Neural cell (in vitro differentiated cells): ENCODE measurements at regions not wholly inside any gene's neighbourhood (a gene's known extent, or its start where the extent isn't known, plus 50 kb on each side); places are given as distances from the start of the nearest gene placed in this dataset.

Source experiments
- TF ChIP-seq, protein P1 (sequence below): fragments of 450-650 bp; IDR thresholded peaks from 2 replicates; pipeline ENCODE4 v1.5.1; 2014; ENCODE audit warnings: antibody characterized with exemption, mild to moderate bottlenecking, moderate library complexity; ENCODE audit not compliant: poor library complexity, severe bottlenecking
- TF ChIP-seq, protein P2 (sequence below): IDR thresholded peaks from 2 replicates; pipeline ENCODE4 v1.6.1; 2012; ENCODE audit warnings: borderline replicate concordance

DNA sequence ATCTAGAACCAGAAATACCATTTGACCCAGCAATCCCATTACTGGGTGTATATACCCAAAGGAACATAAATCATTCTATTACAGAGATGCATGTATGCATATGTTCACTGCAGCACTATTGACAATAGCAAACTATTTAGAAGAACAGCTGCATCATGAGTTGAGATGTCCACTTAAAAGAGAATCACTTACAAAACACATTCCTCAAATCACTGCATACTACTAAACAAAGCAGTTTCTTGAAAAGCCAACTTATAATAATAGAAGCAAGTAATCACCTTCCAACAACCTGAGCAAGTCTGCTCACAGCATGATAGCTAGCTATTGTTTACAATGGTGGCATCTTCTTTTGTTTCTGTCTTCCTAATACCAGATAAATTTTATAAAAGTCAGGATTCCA, 454.7 kb upstream of the ADAMTS9 start:
- TF ChIP-seq, protein P1, sequence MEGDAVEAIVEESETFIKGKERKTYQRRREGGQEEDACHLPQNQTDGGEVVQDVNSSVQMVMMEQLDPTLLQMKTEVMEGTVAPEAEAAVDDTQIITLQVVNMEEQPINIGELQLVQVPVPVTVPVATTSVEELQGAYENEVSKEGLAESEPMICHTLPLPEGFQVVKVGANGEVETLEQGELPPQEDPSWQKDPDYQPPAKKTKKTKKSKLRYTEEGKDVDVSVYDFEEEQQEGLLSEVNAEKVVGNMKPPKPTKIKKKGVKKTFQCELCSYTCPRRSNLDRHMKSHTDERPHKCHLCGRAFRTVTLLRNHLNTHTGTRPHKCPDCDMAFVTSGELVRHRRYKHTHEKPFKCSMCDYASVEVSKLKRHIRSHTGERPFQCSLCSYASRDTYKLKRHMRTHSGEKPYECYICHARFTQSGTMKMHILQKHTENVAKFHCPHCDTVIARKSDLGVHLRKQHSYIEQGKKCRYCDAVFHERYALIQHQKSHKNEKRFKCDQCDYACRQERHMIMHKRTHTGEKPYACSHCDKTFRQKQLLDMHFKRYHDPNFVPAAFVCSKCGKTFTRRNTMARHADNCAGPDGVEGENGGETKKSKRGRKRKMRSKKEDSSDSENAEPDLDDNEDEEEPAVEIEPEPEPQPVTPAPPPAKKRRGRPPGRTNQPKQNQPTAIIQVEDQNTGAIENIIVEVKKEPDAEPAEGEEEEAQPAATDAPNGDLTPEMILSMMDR: no peak
- TF ChIP-seq, protein P2, sequence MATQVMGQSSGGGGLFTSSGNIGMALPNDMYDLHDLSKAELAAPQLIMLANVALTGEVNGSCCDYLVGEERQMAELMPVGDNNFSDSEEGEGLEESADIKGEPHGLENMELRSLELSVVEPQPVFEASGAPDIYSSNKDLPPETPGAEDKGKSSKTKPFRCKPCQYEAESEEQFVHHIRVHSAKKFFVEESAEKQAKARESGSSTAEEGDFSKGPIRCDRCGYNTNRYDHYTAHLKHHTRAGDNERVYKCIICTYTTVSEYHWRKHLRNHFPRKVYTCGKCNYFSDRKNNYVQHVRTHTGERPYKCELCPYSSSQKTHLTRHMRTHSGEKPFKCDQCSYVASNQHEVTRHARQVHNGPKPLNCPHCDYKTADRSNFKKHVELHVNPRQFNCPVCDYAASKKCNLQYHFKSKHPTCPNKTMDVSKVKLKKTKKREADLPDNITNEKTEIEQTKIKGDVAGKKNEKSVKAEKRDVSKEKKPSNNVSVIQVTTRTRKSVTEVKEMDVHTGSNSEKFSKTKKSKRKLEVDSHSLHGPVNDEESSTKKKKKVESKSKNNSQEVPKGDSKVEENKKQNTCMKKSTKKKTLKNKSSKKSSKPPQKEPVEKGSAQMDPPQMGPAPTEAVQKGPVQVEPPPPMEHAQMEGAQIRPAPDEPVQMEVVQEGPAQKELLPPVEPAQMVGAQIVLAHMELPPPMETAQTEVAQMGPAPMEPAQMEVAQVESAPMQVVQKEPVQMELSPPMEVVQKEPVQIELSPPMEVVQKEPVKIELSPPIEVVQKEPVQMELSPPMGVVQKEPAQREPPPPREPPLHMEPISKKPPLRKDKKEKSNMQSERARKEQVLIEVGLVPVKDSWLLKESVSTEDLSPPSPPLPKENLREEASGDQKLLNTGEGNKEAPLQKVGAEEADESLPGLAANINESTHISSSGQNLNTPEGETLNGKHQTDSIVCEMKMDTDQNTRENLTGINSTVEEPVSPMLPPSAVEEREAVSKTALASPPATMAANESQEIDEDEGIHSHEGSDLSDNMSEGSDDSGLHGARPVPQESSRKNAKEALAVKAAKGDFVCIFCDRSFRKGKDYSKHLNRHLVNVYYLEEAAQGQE: no peak
